H1 (cell line): ENCODE measurements at regions not wholly inside any gene's neighbourhood (a gene's known extent, or its start where the extent isn't known, plus 50 kb on each side); places are given as distances from the start of the nearest gene placed in this dataset.

Experiments
- CTCF ChIA-PET: fragments of 300-600 bp; sonication (Branson Sonifier 250); formaldehyde crosslinking; loops from one replicate; lab custom pipeline; 2021; ENCODE audit not compliant: partially characterized antibody; lab: Charles Lee
- POLR2A ChIA-PET: fragments of 300-600 bp; sonication (Branson Sonifier 250); formaldehyde crosslinking; loops from one replicate; lab custom pipeline; 2021; ENCODE audit warnings: inconsistent platforms; ENCODE audit not compliant: partially characterized antibody; lab: Charles Lee
- DNase-seq, 2 experiments: peaks; one replicate each; pipeline versions ENCODE4 v3.0.0 to v3.0.0-alpha.2; 2010 to 2022; ENCODE audit warnings: low spot score in 2 of 2, low read depth in 1 of 2, mixed read lengths in 1 of 2
- FAIRE-seq: peaks from 2 replicates; lab custom pipeline; 2011; peaks lifted over from hg19 to GRCh38; lab: Jason Lieb, UNC
- H2AFZ ChIP-seq: 2 replicates; pipeline ENCODE4 v1.8.1; 2012; ENCODE audit warnings: low read length, inconsistent platforms
- H2AK5ac ChIP-seq: 2 replicates; pipeline ENCODE4 v1.6.1; 2013; ENCODE audit warnings: low read depth, low read length
- H2BK120ac ChIP-seq: replicated peaks from 2 replicates; pipeline ENCODE3; 2013; ENCODE audit warnings: low read depth, low read length, inconsistent platforms
- H2BK12ac ChIP-seq: 2 replicates; pipeline ENCODE4 v1.6.1; 2013; ENCODE audit warnings: low read depth, low read length
- H2BK15ac ChIP-seq: 2 replicates; pipeline ENCODE4 v1.6.1; 2013; ENCODE audit warnings: low read length
- H2BK20ac ChIP-seq: 2 replicates; pipeline ENCODE4 v1.6.1; 2013; ENCODE audit warnings: low read length
- H2BK5ac ChIP-seq: 2 replicates; pipeline ENCODE4 v1.6.1; 2013; ENCODE audit warnings: low read depth, low read length
- H3K14ac ChIP-seq: 2 replicates; pipeline ENCODE4 v1.6.1; 2013; ENCODE audit warnings: inconsistent platforms; ENCODE audit not compliant: insufficient read length
- H3K18ac ChIP-seq: 2 replicates; pipeline ENCODE4 v1.6.1; 2013; ENCODE audit warnings: low read length; ENCODE audit errors: extremely low read depth
- H3K23ac ChIP-seq: 2 replicates; pipeline ENCODE4 v1.6.1; 2013; ENCODE audit warnings: inconsistent platforms; ENCODE audit not compliant: insufficient read length
- H3K23me2 ChIP-seq: 2 replicates; pipeline ENCODE4 v1.6.1; 2013; ENCODE audit warnings: low read depth, low read length
- H3K27ac ChIP-seq: 2 replicates; pipeline ENCODE4 v1.6.1; 2011; ENCODE audit warnings: low read depth, low read length, inconsistent platforms
- H3K27me3 ChIP-seq, 4 experiments: replicated peaks in 1 of 4; 1 replicate in 1 of 4; 2 replicates in 3 of 4; pipeline versions ENCODE4 v1.6.1 to v1.8.1; 2011 to 2013; ENCODE audit warnings: low read length in 3 of 4, mild to moderate bottlenecking in 3 of 4, inconsistent platforms in 2 of 4, mixed read lengths in 2 of 4, moderate library complexity in 1 of 4; ENCODE audit not compliant: control insufficient read depth in 3 of 4, insufficient read depth in 3 of 4; ENCODE audit errors: extremely low read depth in 1 of 4
- H3K36me3 ChIP-seq, 4 experiments: 2 replicates each; pipeline versions ENCODE4 v1.6.1 to v1.8.1; 2011 to 2013; ENCODE audit warnings: mild to moderate bottlenecking in 4 of 4, low read length in 3 of 4, moderate library complexity in 2 of 4, control low read depth in 1 of 4, inconsistent platforms in 1 of 4; ENCODE audit not compliant: insufficient read depth in 4 of 4, control insufficient read depth in 2 of 4
- H3K4ac ChIP-seq: replicated peaks from 2 replicates; pipeline ENCODE3; 2013; ENCODE audit warnings: low read length, low read depth, mixed read lengths, inconsistent platforms; ENCODE audit not compliant: insufficient read length
- H3K4me1 ChIP-seq, 4 experiments: replicated peaks in 1 of 4; 1 replicate in 1 of 4; 2 replicates in 3 of 4; pipeline versions ENCODE4 v1.6.1 to v1.8.1; 2011 to 2013; ENCODE audit warnings: low read length in 3 of 4, inconsistent platforms in 2 of 4, mixed read lengths in 1 of 4; ENCODE audit not compliant: insufficient read depth in 4 of 4, control insufficient read depth in 3 of 4
- H3K4me2 ChIP-seq, 2 experiments: 2 replicates each; pipeline versions ENCODE4 v1.6.1 to v1.8.1; 2011 to 2013; ENCODE audit warnings: low read depth in 2 of 2, low read length in 2 of 2, control low read depth in 1 of 2, inconsistent platforms in 1 of 2, mild to moderate bottlenecking in 1 of 2; ENCODE audit not compliant: insufficient read depth in 1 of 2
- H3K4me3 ChIP-seq, 4 experiments: fragments of 200-600, 300-600 bp in 1 of 4; sonication (generic), shearing (Covaris generic), sonication (Bioruptor Twin) in 1 of 4; 2 replicates each; pipeline versions ENCODE4 v1.5.1 to v1.8.1; 2011 to 2016; ENCODE audit warnings: low read length in 4 of 4, low read depth in 3 of 4, control low read depth in 2 of 4, inconsistent platforms in 2 of 4, mild to moderate bottlenecking in 2 of 4, mixed read lengths in 1 of 4, moderate library complexity in 1 of 4; ENCODE audit not compliant: insufficient read depth in 2 of 4; ENCODE audit errors: extremely low read depth in 1 of 4
- H3K56ac ChIP-seq: replicated peaks from 2 replicates; pipeline ENCODE3; 2013; ENCODE audit warnings: low read depth, mild to moderate bottlenecking, mixed read lengths, low read length, inconsistent platforms; ENCODE audit not compliant: insufficient read length
- H3K79me1 ChIP-seq: 2 replicates; pipeline ENCODE4 v1.6.1; 2013; ENCODE audit warnings: low read depth, low read length, control low read depth
- H3K79me2 ChIP-seq, 2 experiments: 2 replicates each; pipeline versions ENCODE4 v1.6.1 to v1.8.1; 2012 to 2013; ENCODE audit warnings: low read length in 2 of 2, mild to moderate bottlenecking in 2 of 2, inconsistent platforms in 1 of 2; ENCODE audit not compliant: insufficient read depth in 2 of 2, control insufficient read depth in 1 of 2
- H3K9ac ChIP-seq, 4 experiments: replicated peaks in 1 of 4; 1 replicate in 1 of 4; 2 replicates in 3 of 4; pipeline versions ENCODE4 v1.6.1 to v1.8.1; 2011 to 2013; ENCODE audit warnings: low read depth in 3 of 4, low read length in 3 of 4, control low read depth in 2 of 4, mild to moderate bottlenecking in 2 of 4, moderate library complexity in 2 of 4, inconsistent platforms in 1 of 4; ENCODE audit errors: extremely low read depth in 1 of 4
- H3K9me3 ChIP-seq, 2 experiments: 2 replicates each; pipeline versions ENCODE4 v1.6.1 to v1.8.1; 2012 to 2013; ENCODE audit warnings: mild to moderate bottlenecking in 2 of 2, moderate library complexity in 2 of 2, control low read depth in 1 of 2, inconsistent platforms in 1 of 2, low read depth in 1 of 2, low read length in 1 of 2, mixed read lengths in 1 of 2; ENCODE audit not compliant: insufficient read depth in 2 of 2
- H4K20me1 ChIP-seq, 2 experiments: replicated peaks in 1 of 2; 2 replicates each; pipeline versions ENCODE3 to v1.8.1; 2011 to 2013; ENCODE audit warnings: inconsistent platforms in 2 of 2, low read length in 2 of 2, mild to moderate bottlenecking in 1 of 2; ENCODE audit not compliant: insufficient read depth in 2 of 2, control insufficient read depth in 1 of 2
- H4K5ac ChIP-seq: 2 replicates; pipeline ENCODE4 v1.6.1; 2013; ENCODE audit warnings: low read length, low read depth, mixed read lengths, inconsistent platforms; ENCODE audit not compliant: insufficient read length
- H4K8ac ChIP-seq: 2 replicates; pipeline ENCODE4 v1.8.0; 2013; ENCODE audit warnings: mild to moderate bottlenecking, moderate library complexity, low read length, inconsistent platforms; ENCODE audit not compliant: insufficient read depth; ENCODE audit errors: extremely low read depth
- H4K91ac ChIP-seq: replicated peaks from 2 replicates; pipeline ENCODE3; 2013; ENCODE audit warnings: low read length, mixed read lengths, inconsistent platforms; ENCODE audit not compliant: insufficient read length
- BACH1 ChIP-seq: IDR thresholded peaks from 2 replicates; pipeline ENCODE4 v1.6.1; 2012; ENCODE audit warnings: low read length, improper control_type of control experiment
- BCL11A ChIP-seq, 2 experiments: IDR thresholded peaks; one replicate each; pipeline ENCODE4 v1.6.1; 2011; ENCODE audit warnings: low read depth in 2 of 2, low read length in 2 of 2, mild to moderate bottlenecking in 2 of 2
- CBX5 ChIP-seq: fragments of 300-800, 300-1000 bp; sonication (generic); IDR thresholded peaks from 2 replicates; pipeline ENCODE4 v1.7.1; 2016; ENCODE audit warnings: antibody characterized with exemption, low read length, low read depth
- RNF2 ChIP-seq: fragments of 200-900, 300-1000 bp; sonication (generic); IDR thresholded peaks from 2 replicates; pipeline ENCODE4 v1.7.1; 2016; ENCODE audit warnings: borderline replicate concordance, low read depth, mild to moderate bottlenecking, antibody characterized with exemption, low read length; ENCODE audit not compliant: poor library complexity, severe bottlenecking; ENCODE audit errors: missing control alignments
- SIX5 ChIP-seq: IDR thresholded peaks from 2 replicates; pipeline ENCODE4 v1.6.1; 2011; ENCODE audit warnings: mild to moderate bottlenecking, low read depth, low read length
- SP1 ChIP-seq: IDR thresholded peaks from 2 replicates; pipeline ENCODE4 v1.6.1; 2011; ENCODE audit warnings: low read depth, low read length
- SUZ12 ChIP-seq: fragments of 200-600 bp; sonication (generic); IDR thresholded peaks from 2 replicates; pipeline ENCODE4 v1.6.1; 2012; ENCODE audit warnings: mild to moderate bottlenecking, inconsistent platforms, low read length, moderate library complexity, mixed read lengths
- WGBS, 2 experiments: shearing (Covaris generic) in 1 of 2; methylation state at CpG; one replicate each; pipeline versions ENCODE4 v1.1.6 to v1.1.7; 2013 to 2015; ENCODE audit warnings: low lambda C conversion rate in 2 of 2, mixed read lengths in 2 of 2, inconsistent platforms in 1 of 2, low coverage in 1 of 2, missing lambda C conversion rate in 1 of 2; ENCODE audit not compliant: insufficient replicate concordance in 2 of 2, insufficient coverage in 1 of 2, insufficient read length in 1 of 2; ENCODE audit errors: extremely low coverage in 1 of 2, missing lambda C conversion rate in 1 of 2; 5-methylcytosine and 5-hydroxymethylcytosine counted together

- H2AK5ac ChIP-seq, result no peak overlapping the region
These were observed 245.7 kb downstream of the TOMM20 start for GRCh38 chr1:234882898-234883297.

More at GRCh38 chr1:234882898-234883297, 245.7 kb downstream of the TOMM20 start:
- TF ChIP-seq BCL11A (IDR thresholded peaks at IDR 0.05; ENCODE audit: low read depth in 2 of 2, low read length in 2 of 2) (no peak), BACH1 (no peak), RNF2 (no peak), SUZ12 (no peak), CBX5 (no peak), SIX5 (no peak), SP1 (no peak)
- TF ChIP-seq, all 59 proteins: peak for 0
- no peaks in the 10 kb centered on the region for H3K79me2 ChIP-seq
- H3K14ac ChIP-seq, result no peak overlapping the region
- no peak overlapping the region for H3K4me3 ChIP-seq
- H2AFZ ChIP-seq, result no peak overlapping the region
- H3K9ac ChIP-seq, result no peak overlapping the region
- H4K91ac ChIP-seq, result no peak overlapping the region
- H3K23ac ChIP-seq, result no peak overlapping the region
- no peaks in the 10 kb centered on the region for H4K20me1 ChIP-seq
- FAIRE-seq (no peak), DNase-seq (no peak)
- ChIA-PET CTCF (interaction anchor here (1.0 kb wide), 1 partner anchor 158 kb away, joined by 3 read pairs; no protein-coding TSS in a partner anchor), POLR2A (no interaction called here)
- no peak overlapping the region for H3K4me2 ChIP-seq
- H2BK12ac ChIP-seq, result no peak overlapping the region
- WGBS, 2 experiments, result 94% methylated on average over 6 of the region's 6 CpGs; no CpG with 5 or more reads in 1 of the 2 experiments
- no peak overlapping the region for H4K8ac ChIP-seq
- no peak overlapping the region for H3K56ac ChIP-seq
- H3K4ac ChIP-seq, result no peak overlapping the region
- no peak overlapping the region for H3K18ac ChIP-seq
- H3K23me2 ChIP-seq, result no peaks in the 10 kb centered on the region
- H4K5ac ChIP-seq, result no peak overlapping the region
- no peak overlapping the region for H2BK15ac ChIP-seq
- no peak overlapping the region for H2BK5ac ChIP-seq
- no peaks in the 10 kb centered on the region for H3K9me3 ChIP-seq
- H3K27me3 ChIP-seq, result no peaks in the 10 kb centered on the region; a peak in 1 of 7 replicates
- no peak overlapping the region for H2BK120ac ChIP-seq
- no peak overlapping the region for H2BK20ac ChIP-seq
- H3K79me1 ChIP-seq, result no peaks in the 10 kb centered on the region
- no peak overlapping the region for H3K27ac ChIP-seq
- H3K4me1 ChIP-seq, result no peaks in the 10 kb centered on the region
- no peaks in the 10 kb centered on the region for H3K36me3 ChIP-seq
